ENCODE measurements at regions not wholly inside any gene's neighbourhood (a gene's known extent, or its start where the extent isn't known, plus 50 kb on each side); places are given as distances from the start of the nearest gene placed in this dataset.
"Not testable (repeated sequence)": the region's sequence is repeated elsewhere in the genome, so short reads cannot be mapped to it uniquely, and the experiment has no call there.

DNA sequence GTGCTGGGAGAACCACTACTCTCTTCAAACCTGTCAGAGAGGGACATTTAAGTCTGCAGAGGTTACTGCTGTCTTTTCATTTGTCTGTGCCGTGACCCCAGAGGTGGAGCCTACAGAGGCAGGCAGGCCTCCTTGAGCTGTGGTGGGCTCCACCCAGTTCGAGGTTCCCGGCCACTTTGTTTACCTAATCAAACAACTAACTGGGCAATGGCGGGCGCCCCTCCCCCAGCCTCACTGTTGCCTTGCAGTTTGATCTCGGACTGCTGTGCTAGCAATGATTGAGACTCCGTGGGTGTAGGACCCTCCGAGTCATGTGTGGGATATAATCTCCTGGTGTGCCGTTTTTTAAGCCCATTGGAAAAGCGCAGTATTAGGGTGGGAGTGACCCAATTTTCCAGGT, 69.0 kb upstream of the KLHL4 start:
- not testable (repeated sequence) for TF ChIP-seq CTCF, POLR2A, POLR2AphosphoS5 (IDR thresholded peaks at IDR 0.05)
